K562 (cell line): ENCODE measurements at regions not wholly inside any gene's neighbourhood (a gene's known extent, or its start where the extent isn't known, plus 50 kb on each side); places are given as distances from the start of the nearest gene placed in this dataset.

Source experiments
- KDM1A ChIP-seq, 2 experiments: fragments of 450-650 bp; IDR thresholded peaks; 2 replicates each; pipeline ENCODE4 v1.6.1; 2016; ENCODE audit warnings: mild to moderate bottlenecking in 2 of 2
- LCOR ChIP-seq: sonication (generic); formaldehyde crosslinking; IDR thresholded peaks from 2 replicates; pipeline ENCODE4 v1.8.0; 2022; ENCODE audit warnings: mild to moderate bottlenecking, missing genetic modification reagents
- MAFG ChIP-seq: fragments of 450-650 bp; conservative IDR thresholded peaks from 2 replicates; pipeline ENCODE4 v1.6.1; 2016; ENCODE audit warnings: missing genetic modification characterization, missing compliant biosample characterization
- NKRF ChIP-seq: fragments of 450-650 bp; IDR thresholded peaks from 2 replicates; pipeline ENCODE4 v1.6.1; 2016; ENCODE audit warnings: borderline replicate concordance
- PTBP1 ChIP-seq: fragments of 200-400 bp; formaldehyde crosslinking; IDR thresholded peaks from 2 replicates; pipeline ENCODE4 v1.6.1; 2017; ENCODE audit warnings: low read depth, low read length
- RBM39 ChIP-seq: fragments of 200-400 bp; formaldehyde crosslinking; optimal IDR thresholded peaks from 2 replicates; pipeline ENCODE3; 2018; ENCODE audit warnings: low read depth, low read length
- SMARCC2 ChIP-seq: fragments of 450-650 bp; IDR thresholded peaks from 2 replicates; pipeline ENCODE4 v1.6.1; 2017; ENCODE audit warnings: antibody characterized with exemption, moderate library complexity, mild to moderate bottlenecking, low read depth
- SPI1 ChIP-seq: IDR thresholded peaks from 2 replicates; pipeline ENCODE4 v1.6.1; 2011; ENCODE audit warnings: low read depth, low read length, control low read depth, borderline replicate concordance
- ZKSCAN8 ChIP-seq: fragments of 200-800 bp; sonication (Bioruptor generic); IDR thresholded peaks from 2 replicates; pipeline ENCODE4 v1.6.1; 2016; ENCODE audit warnings: missing genetic modification characterization, missing compliant biosample characterization
- ZNF436 ChIP-seq: fragments of 250-450, 450-650 bp; sonication (Bioruptor Pico); formaldehyde crosslinking; IDR thresholded peaks from 2 replicates; pipeline ENCODE4 v1.7.0; 2020; ENCODE audit warnings: mild to moderate bottlenecking
- ZNF740 ChIP-seq, 3 experiments: fragments of 200-800 bp in 1 of 3; sonication (Bioruptor generic) in 1 of 3; sonication (generic) in 1 of 3; formaldehyde crosslinking in 1 of 3; IDR thresholded peaks; 2 replicates each; pipeline versions ENCODE4 v1.6.1 to v1.8.0; 2016 to 2022; ENCODE audit warnings: mild to moderate bottlenecking in 2 of 3, missing compliant biosample characterization in 2 of 3, missing genetic modification characterization in 2 of 3, missing genetic modification reagents in 1 of 3

GRCh38 chr6:155589190-155589589 lies 133.6 kb upstream of the NOX3 start (continued):
- TF ChIP-seq ZNF740 (CRISPR knock-in tag; IDR thresholded peaks at IDR 0.05), result no peak
- TF ChIP-seq ZNF740 (tag; IDR thresholded peaks at IDR 0.05), result no peak
- no peak for TF ChIP-seq LCOR (CRISPR knock-in tag)
- TF ChIP-seq RBM39, result no peak
- no peak for TF ChIP-seq PTBP1
- TF ChIP-seq ZNF436 (CRISPR knock-in tag), result no peak
- no peak for TF ChIP-seq NKRF
- TF ChIP-seq KDM1A (IDR thresholded peaks at IDR 0.05), result no peak
- no peak for TF ChIP-seq MAFG
- no peak for TF ChIP-seq ZKSCAN8 (CRISPR knock-in tag)
- no peak for TF ChIP-seq SPI1
- TF ChIP-seq SMARCC2, result no peak
